ENCODE measurements at regions not wholly inside any gene's neighbourhood (a gene's known extent, or its start where the extent isn't known, plus 50 kb on each side); places are given as distances from the start of the nearest gene placed in this dataset.

GRCh38 chr2:14756122-14756541, 123.6 kb downstream of the LRATD1 start:
- TF ChIP-seq CTCF (IDR thresholded peaks at IDR 0.05) (no peak), POLR2A (IDR thresholded peaks at IDR 0.05) (no peak)
